NCI-H345 treated with DMSO at 0.1 percent for 48 hours (cell line): ENCODE measurements at regions not wholly inside any gene's neighbourhood (a gene's known extent, or its start where the extent isn't known, plus 50 kb on each side); places are given as distances from the start of the nearest gene placed in this dataset.

ENCODE experiments used
- DNase-seq: peaks from one replicate; lab custom pipeline; 2025; ENCODE audit not compliant: unreplicated experiment; lab: John Stamatoyannopoulos, UW

GRCh38 chr1:47572731-47573430 lies 135.0 kb downstream of the FOXD2 start:
- DNase-seq, result no peak

GRCh38 chr1:47574451-47575165 lies 136.8 kb downstream of the FOXD2 start:
- no peak for DNase-seq

- no peak for DNase-seq
These were observed 138.3 kb downstream of the FOXD2 start for GRCh38 chr1:47575855-47576757.

- DNase-seq, result no peak
These were observed 138.9 kb downstream of the FOXD2 start for GRCh38 chr1:47576758-47577115.

GRCh38 chr1:47577303-47578025 lies 139.6 kb downstream of the FOXD2 start:
- DNase-seq, result no peak

- no peak for DNase-seq
These were observed 140.3 kb downstream of the FOXD2 start for GRCh38 chr1:47578026-47578720.

GRCh38 chr1:47578721-47579419 lies 141.0 kb downstream of the FOXD2 start:
- no peak for DNase-seq

GRCh38 chr1:47579809-47580208 lies 142.0 kb downstream of the FOXD2 start:
- no peak for DNase-seq

GRCh38 chr1:47580451-47580995 lies 142.7 kb downstream of the FOXD2 start:
- DNase-seq, result no peak

- no peak for DNase-seq
These were observed 145.2 kb downstream of the FOXD2 start for GRCh38 chr1:47582891-47583608.

GRCh38 chr1:47584249-47584648 lies 146.4 kb downstream of the FOXD2 start:
- no peak for DNase-seq

GRCh38 chr1:47585141-47585902 lies 147.5 kb downstream of the FOXD2 start:
- no peak for DNase-seq

GRCh38 chr1:47587891-47588582 lies 150.2 kb downstream of the FOXD2 start:
- no peak for DNase-seq

GRCh38 chr1:47590523-47591225 lies 152.8 kb downstream of the FOXD2 start:
- no peak for DNase-seq

- no peak for DNase-seq
These were observed 154.0 kb downstream of the FOXD2 start for GRCh38 chr1:47591801-47592200.

GRCh38 chr1:47592296-47593012 lies 154.6 kb downstream of the FOXD2 start:
- peak; percentile 7 for DNase-seq
